GM19463 (cell line): ENCODE measurements at regions not wholly inside any gene's neighbourhood (a gene's known extent, or its start where the extent isn't known, plus 50 kb on each side); places are given as distances from the start of the nearest gene placed in this dataset.

Experiments
- ATAC-seq: cut with Tn5 transposase; IDR thresholded peaks from one replicate; pipeline ENCODE4 v1.9.1; 2021; ENCODE audit warnings: mild to moderate bottlenecking, moderate library complexity; ENCODE audit not compliant: unreplicated experiment

DNA sequence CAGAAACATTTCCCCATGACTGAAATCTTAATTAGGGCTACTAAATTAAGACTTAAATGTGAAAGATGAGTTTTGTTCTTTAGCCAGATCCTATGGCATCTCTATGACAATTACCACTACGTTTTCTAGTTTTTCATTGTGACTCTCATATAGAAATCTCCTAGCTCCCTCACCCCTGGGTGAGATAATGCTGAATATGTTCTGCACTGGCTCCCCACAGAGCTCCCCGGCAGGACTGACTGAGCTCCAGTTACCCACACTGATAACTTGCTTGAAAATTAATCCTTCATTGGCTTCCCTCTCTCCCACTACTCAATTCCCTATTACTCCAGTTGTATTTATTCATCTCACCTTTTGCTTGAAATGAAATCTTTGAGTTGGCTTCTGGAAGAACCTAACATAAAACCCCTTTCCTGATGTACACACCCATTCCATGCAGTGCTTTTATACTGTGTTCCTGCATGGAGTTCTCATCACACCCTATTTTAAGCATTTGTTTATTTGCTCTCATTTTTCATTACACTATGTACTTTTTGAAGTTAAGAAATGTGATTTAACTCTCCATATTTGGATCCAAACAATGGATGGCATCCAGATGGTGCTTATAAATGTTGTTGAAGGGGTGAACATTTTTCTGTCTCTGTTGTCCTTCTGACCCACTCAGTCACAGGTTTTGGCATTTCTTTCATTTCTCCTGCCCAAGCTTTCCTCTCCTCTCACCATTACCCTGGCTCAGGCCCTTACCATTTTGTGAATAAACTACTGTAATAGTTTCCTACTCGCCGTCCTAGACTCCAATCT, 623.4 kb downstream of the SPRY1 start:
- no peak for ATAC-seq

- no peak for ATAC-seq
Measured at GRCh38 chr4:124025000-124025399, 628.4 kb downstream of the SPRY1 start.

DNA sequence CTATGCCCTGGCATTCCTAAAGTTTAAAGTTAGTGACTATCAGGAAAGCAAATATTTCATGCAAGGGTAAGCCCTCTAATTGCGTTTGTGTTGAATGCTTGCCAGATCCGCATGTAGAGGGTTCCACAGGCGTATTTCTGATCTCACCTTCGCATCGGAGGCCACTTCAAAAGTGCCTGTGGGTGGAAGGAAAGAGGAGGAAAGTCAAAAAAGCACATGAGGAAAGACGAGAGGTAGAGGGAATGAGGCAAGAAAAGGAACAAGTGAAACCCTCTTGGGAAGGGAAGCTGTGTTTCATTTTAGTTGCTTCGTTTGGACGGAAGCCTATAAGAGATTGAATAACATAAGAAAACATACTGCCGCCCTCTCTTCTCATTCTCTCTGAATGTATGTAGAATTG, 628.8 kb downstream of the SPRY1 start:
- no peak for ATAC-seq

- ATAC-seq, result no peak
Measured at GRCh38 chr4:124028182-124028581, 631.6 kb downstream of the SPRY1 start.

DNA sequence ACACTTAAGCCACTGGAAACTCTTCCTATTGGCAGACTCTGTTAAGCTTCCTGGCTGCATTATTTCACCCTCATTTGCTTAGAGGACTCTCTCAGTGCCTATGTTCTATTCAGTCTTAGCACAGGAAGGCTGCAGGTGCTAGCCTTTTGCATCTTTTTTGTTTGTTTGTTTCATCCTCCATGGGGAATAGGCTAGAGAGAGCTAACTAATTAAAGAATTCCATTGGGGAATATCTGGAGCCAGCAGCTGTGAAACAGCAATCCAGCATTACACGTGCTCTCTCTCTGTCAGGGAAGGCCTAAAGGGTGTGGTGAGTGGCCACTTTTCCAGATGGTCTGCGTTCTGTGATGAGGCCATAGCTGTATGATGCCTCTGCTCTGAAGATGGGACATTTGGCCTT, 633.6 kb downstream of the SPRY1 start:
- ATAC-seq, result no peak

GRCh38 chr4:124032035-124032434, 635.4 kb downstream of the SPRY1 start:
- ATAC-seq, result no peak

- ATAC-seq, result no peak
Measured at GRCh38 chr4:124035364-124036041, 638.9 kb downstream of the SPRY1 start.

- ATAC-seq, result no peak
Measured at GRCh38 chr4:124037236-124037635, 640.6 kb downstream of the SPRY1 start.

- ATAC-seq, result no peak
Measured at GRCh38 chr4:124044330-124044729, 647.7 kb downstream of the SPRY1 start.

- ATAC-seq, result no peak
Measured at GRCh38 chr4:124044867-124045266, 648.3 kb downstream of the SPRY1 start.

- no peak for ATAC-seq
Measured at GRCh38 chr4:124046190-124046589, 649.6 kb downstream of the SPRY1 start.

- no peak for ATAC-seq
Measured at GRCh38 chr4:124053872-124054538, 657.4 kb downstream of the SPRY1 start.

GRCh38 chr4:124055336-124055735, 657.2 kb downstream of the ANKRD50 start:
- no peak for ATAC-seq

DNA sequence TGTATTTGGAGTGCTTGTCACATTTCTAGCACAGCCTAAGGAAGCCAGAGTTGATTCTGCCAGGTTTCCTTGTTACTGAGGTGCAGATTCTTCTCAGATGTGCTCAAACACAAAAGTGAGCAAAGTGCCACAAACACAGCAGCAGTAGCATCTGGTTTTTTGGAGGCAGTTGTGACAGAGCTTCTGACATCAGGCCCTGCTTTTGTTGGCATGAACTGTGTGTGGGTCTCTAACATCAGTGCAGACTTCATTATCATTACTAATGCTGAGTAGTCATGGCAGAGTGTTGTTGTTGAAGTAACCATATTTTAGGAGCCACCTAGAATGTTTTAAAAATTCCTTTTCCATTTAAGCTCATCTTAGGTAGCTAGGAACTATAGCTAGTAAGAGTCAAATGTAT, 656.6 kb downstream of the ANKRD50 start:
- no peak for ATAC-seq

- peak; percentile 75 for ATAC-seq
Measured at GRCh38 chr4:124060261-124060918, 652.1 kb downstream of the ANKRD50 start.

DNA sequence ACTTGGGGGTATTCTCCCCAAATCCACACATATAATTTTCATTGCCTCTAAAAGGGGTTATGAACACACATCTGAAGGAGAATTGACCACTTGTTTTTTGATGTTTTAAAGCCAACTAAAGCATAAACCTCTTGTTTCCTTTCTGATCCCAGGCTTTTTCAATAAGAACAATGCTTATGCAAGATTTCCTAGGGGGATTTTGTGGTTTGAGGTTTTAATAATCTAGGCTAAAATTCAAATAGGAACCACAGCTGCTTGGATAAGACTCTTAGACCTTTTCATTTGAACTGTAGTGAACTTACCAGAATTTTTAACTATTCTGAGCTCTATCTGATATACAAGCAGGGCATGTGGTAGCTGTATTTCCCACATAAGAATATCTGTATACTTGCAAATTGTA, 651.1 kb downstream of the ANKRD50 start:
- no peak for ATAC-seq

DNA sequence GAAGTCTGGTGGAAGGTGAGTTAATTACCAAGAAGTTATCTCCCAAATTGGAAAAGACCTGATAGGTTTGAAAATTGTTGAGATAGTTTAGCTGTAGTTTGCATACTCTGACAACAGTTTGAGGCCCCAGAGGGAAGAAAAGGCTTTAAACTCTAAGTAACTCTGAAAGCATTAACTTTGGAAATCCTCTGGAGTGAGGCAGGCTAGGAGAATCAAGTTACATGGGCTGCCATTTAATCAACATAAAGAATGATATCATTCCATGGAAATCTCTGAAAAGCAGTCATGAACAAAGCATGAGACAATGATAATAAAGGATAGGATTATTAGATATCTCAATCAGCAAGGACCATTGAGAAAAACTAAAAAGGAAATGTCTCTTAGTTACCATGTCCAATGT, 647.1 kb downstream of the ANKRD50 start:
- ATAC-seq, result no peak

DNA sequence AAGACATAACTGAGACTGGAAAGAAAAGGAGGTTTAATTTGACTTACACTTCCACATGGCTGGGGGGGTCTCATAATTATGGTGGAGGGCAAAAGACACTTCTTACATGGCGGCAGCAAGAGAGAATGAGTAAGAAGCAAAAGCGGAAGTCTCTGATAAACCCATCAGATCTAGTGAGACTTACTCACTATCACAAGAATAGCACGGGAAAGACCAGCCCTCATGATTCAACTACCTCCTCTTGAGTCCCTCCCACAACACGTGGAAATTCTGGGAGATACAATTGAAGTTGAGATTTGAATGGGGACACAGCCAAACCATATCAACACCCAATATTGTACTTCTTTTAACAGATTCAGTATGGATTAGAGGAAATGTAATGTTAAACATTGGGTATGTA, 646.6 kb downstream of the ANKRD50 start:
- ATAC-seq, result no peak

DNA sequence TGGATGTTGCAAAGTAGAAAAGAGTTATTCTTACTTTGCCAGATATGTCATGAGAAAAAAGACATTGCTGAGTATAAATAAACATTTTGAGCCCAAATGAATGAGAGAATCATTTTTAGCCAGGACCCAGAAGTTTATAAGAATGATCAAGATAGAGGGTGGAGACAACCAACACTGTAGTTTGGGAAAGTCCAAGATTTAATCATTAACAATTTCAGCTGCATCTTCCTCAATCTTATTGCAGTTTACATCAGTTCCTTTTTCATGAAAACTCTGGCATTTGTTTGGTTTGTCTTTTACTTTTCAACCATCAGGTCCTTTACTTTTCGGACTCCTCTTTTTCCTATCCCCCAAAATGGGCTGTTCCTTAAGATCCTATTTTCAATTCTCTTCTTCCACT, 645.9 kb downstream of the ANKRD50 start:
- ATAC-seq, result no peak

DNA sequence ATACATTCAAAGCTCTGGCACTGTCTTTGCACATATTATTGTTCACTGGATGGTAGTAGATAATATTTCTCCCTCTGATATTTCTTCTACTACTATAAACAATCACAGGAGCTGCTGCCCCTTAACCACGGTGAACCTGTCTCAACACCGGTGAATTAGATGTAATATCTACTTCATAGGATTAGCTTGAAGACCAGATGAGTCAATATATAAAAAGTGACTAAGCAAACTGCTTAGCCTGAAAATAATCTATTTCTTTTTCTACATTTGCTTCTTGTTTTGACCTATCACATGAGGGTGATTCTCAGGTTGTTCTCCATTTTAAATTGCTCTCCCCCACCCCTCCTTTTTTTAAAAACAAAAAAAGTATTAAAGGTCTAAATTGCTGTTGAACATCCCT, 645.5 kb downstream of the ANKRD50 start:
- no peak for ATAC-seq

DNA sequence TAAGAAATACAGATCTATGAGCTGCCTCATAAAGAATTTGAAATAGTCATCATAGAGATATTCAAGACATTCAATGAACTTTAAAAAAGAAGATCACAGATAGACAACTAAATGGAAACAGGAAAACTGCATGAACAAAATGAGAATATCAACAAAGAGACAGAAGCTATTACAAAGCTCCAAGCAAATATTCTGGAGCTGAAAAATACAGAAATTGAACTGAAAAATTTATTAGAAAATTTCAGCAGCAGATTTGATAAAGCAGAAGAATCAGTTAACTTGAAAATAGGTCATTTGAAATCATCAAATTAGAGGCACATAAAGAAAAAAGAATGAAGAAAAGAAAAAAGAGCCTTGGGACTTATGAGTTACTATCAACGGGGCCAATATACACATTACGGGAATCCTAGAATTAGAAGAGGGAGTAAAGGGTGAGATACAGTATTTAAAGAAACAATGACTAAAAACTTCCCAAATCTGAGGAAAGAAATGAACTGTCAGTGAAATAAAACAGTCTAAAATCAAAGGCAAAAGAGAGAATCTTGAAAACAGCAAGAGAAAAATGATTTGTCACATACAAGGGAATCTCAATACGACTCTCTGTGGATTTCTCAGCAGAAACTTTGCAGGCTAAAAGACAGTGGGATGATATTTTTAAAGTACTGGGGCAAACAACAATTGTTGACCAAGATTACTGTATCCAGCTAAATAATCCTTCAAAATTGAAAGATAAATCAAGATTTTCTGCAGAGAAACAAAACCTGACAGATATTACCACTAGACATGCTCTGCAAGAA, 641.6 kb downstream of the ANKRD50 start:
- no peak for ATAC-seq
